Epithelial cell of proximal tubule (primary cell): ENCODE measurements at regions not wholly inside any gene's neighbourhood (a gene's known extent, or its start where the extent isn't known, plus 50 kb on each side); places are given as distances from the start of the nearest gene placed in this dataset.
"Not testable (repeated sequence)": the region's sequence is repeated elsewhere in the genome, so short reads cannot be mapped to it uniquely, and the experiment has no call there.

Experiments used
- DNase-seq: peaks from one replicate; pipeline ENCODE4 v3.0.0-alpha.2; 2011; ENCODE audit warnings: low read depth
- H3K4me3 ChIP-seq: 2 replicates; pipeline ENCODE4 v1.5.1; 2011; ENCODE audit warnings: low read depth, mild to moderate bottlenecking, low read length
- TF ChIP-seq, protein P1 (sequence below): conservative IDR thresholded peaks from 2 replicates; pipeline ENCODE4 v1.5.1; 2012; ENCODE audit warnings: low read depth, mild to moderate bottlenecking, low read length

DNA sequence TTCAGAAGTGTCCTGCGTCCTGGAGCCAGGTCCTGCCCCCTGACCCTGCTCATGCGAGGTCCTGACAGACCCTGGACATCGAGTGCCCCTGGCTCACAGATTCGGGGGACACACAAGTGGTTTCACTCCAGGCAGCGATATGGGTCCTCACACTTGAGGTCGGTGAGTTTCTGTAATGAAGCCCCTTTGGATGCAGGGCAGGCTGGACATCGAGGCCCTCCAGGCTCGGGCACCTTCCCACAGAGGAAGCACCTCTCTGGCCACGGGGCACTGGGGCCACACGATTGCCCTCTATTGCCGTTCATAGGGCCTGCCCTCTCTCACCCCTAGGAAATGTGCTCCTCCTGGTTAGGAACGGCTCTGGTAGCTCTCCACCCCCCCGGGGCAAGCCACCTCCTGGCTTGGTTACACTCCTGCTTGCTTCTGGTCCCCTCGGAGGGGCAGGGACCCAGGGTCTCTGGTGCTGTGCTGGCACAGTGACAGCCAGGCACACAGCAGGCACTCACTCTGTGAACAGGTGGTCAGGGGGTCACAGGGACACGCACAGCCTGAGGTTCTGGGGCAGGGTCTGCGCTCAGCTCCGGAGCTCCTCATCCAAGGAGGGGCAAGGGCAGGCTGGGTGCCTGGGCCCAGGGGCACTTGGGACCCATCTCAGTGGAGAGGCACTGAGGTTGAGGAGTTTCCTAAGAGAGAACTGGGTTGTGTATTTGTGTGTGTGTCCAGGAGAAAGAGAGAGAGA is 907.7 kb downstream of the BRD1 start:
- H3K4me3 ChIP-seq, result no peak overlapping the region
- DNase-seq, result no peak
- TF ChIP-seq, protein P1, sequence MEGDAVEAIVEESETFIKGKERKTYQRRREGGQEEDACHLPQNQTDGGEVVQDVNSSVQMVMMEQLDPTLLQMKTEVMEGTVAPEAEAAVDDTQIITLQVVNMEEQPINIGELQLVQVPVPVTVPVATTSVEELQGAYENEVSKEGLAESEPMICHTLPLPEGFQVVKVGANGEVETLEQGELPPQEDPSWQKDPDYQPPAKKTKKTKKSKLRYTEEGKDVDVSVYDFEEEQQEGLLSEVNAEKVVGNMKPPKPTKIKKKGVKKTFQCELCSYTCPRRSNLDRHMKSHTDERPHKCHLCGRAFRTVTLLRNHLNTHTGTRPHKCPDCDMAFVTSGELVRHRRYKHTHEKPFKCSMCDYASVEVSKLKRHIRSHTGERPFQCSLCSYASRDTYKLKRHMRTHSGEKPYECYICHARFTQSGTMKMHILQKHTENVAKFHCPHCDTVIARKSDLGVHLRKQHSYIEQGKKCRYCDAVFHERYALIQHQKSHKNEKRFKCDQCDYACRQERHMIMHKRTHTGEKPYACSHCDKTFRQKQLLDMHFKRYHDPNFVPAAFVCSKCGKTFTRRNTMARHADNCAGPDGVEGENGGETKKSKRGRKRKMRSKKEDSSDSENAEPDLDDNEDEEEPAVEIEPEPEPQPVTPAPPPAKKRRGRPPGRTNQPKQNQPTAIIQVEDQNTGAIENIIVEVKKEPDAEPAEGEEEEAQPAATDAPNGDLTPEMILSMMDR, result no peak

- TF ChIP-seq, protein P1, result no peak
- no peak overlapping the region for H3K4me3 ChIP-seq
- no peak for DNase-seq
Observed at GRCh38 chr22:48919187-48919590, 908.5 kb downstream of the BRD1 start.

DNA sequence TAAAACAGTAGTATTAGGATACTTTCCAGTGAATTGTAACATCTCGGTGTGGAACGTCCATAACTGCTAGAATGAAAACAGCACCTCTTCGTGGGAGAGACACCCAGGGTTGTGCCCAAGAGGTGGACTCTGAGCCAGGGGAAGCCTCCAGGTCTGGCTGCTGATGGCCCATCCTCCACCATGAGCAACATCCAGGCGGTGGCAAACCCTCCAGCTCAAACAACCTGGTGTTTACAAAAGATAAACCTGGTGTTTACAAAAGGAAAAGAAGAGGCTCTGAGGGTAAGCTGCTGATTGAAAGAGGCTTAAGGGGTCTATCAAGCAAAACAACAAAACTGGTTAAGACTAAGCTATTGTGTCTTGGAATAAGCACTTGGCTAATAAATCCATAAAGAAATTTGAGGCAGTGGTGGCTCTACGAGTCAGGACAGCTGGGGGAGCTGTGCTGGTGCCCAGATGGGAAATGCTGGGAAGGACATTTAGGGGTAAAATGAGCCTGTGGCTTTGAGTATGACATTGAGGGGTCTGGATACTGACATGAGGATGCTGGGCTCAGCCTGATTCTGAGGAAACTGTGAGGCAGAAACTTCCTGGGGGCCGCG is 909.0 kb downstream of the BRD1 start:
- no peak for DNase-seq
- no peak overlapping the region for H3K4me3 ChIP-seq
- TF ChIP-seq, protein P1, result no peak

- not testable (repeated sequence) for DNase-seq, H3K4me3 ChIP-seq
Observed at GRCh38 chr22:48912356-48913066, 915.2 kb downstream of the BRD1 start.

DNA sequence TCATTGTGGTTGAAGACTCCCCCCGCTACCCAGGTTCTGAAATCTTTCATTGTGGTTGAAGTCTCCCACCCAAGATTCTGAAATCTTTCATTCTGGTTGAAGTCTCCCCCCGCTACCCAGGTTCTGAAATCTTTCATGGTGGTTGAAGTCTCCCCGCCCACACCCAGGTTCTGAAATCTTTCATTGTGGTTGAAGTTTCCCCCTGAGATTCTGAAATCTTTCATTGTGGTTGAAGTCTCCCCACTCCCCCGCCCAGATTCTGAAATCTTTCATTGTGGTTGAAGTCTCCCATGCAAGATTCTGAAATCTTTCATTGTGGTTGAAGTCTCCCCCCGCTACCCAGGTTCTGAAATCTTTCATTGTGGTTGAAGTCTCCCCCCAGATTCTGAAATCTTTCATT is 916.0 kb downstream of the BRD1 start:
- DNase-seq, H3K4me3 ChIP-seq: not testable (repeated sequence)

- DNase-seq, H3K4me3 ChIP-seq: not testable (repeated sequence)
Observed at GRCh38 chr22:48911067-48911466, 916.6 kb downstream of the BRD1 start.

DNA sequence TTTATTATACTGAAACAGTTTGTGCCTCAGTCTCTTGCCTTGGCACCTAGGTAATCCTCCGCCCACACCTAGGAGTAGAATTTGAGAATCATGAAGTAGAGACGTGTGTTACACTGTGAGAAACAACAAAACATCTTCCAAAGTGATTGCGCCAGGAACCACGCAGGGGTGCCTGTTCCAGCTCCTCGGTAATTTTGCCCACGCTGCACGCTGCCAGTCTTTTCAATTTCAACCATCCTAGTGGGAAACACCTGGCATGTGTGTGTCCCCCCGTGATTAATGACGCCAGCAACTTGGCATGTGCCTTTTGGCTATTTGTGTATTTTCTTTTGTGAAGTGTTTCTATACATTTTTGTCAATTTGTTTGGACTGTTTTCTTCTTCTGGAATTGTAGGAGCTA is 919.1 kb downstream of the BRD1 start:
- TF ChIP-seq, protein P1, result no peak
- DNase-seq, result no peak
- no peak overlapping the region for H3K4me3 ChIP-seq

GRCh38 chr22:48907591-48907990 is 920.1 kb downstream of the BRD1 start:
- DNase-seq, result no peak
- no peak overlapping the region for H3K4me3 ChIP-seq
- TF ChIP-seq, protein P1, result no peak
